Neural progenitor cell (in vitro differentiated cells): ENCODE measurements at regions not wholly inside any gene's neighbourhood (a gene's known extent, or its start where the extent isn't known, plus 50 kb on each side); places are given as distances from the start of the nearest gene placed in this dataset.

Experiments used
- DNase-seq: peaks from one replicate; pipeline ENCODE4 v3.0.0-alpha.2; 2016; ENCODE audit warnings: low spot score
- H2AFZ ChIP-seq: fragments of 200-600 bp; sonication (generic); replicated peaks from 2 replicates; pipeline ENCODE4 v1.6.1; 2016; ENCODE audit warnings: antibody characterized with exemption
- H3F3A ChIP-seq: fragments of 200-600 bp; sonication (generic); 2 replicates; pipeline ENCODE4 v1.6.1; 2016; ENCODE audit warnings: antibody characterized with exemption, low read depth
- H3K27ac ChIP-seq: fragments of 200-600 bp; sonication (generic); 2 replicates; pipeline ENCODE4 v1.5.1; 2016; ENCODE audit warnings: mild to moderate bottlenecking
- H3K27me3 ChIP-seq: fragments of 200-600 bp; sonication (generic); 2 replicates; pipeline ENCODE4 v1.6.1; 2016; ENCODE audit warnings: mild to moderate bottlenecking, moderate library complexity
- H3K36me3 ChIP-seq: fragments of 200-600 bp; sonication (generic); 2 replicates; pipeline ENCODE4 v1.5.1; 2016
- H3K4me1 ChIP-seq: fragments of 200-600 bp; sonication (generic); 2 replicates; pipeline ENCODE4 v1.6.1; 2016; ENCODE audit warnings: mixed run types
- H3K4me2 ChIP-seq: fragments of 200-600 bp; sonication (generic); 2 replicates; pipeline ENCODE4 v1.6.1; 2016
- H3K4me3 ChIP-seq: fragments of 200-600 bp; sonication (generic); 2 replicates; pipeline ENCODE4 v1.5.1; 2016
- H3K79me2 ChIP-seq: fragments of 200-600 bp; sonication (generic); 2 replicates; pipeline ENCODE4 v1.6.1; 2016; ENCODE audit warnings: low read depth
- H3K9ac ChIP-seq: fragments of 200-600 bp; sonication (generic); 2 replicates; pipeline ENCODE4 v1.6.1; 2016
- H3K9me3 ChIP-seq: fragments of 200-600 bp; sonication (generic); 2 replicates; pipeline ENCODE4 v1.5.1; 2016; ENCODE audit warnings: low read depth
- H4K20me1 ChIP-seq: fragments of 200-600 bp; sonication (generic); 2 replicates; pipeline ENCODE4 v1.6.1; 2016; ENCODE audit warnings: low read depth
- H3K27ac Mint-ChIP-seq: 3 replicates; pipeline ENCODE4 v1.8.0; 2021; ENCODE audit warnings: mixed read lengths
- H3K27me3 Mint-ChIP-seq: 2 replicates; pipeline ENCODE4 v1.8.0; 2022; ENCODE audit warnings: low read depth, mild to moderate bottlenecking, inconsistent platforms, moderate library complexity, mixed read lengths; ENCODE audit not compliant: insufficient read depth
- H3K36me3 Mint-ChIP-seq: 3 replicates; pipeline ENCODE4 v1.8.0; 2021; ENCODE audit warnings: mixed read lengths
- H3K4me1 Mint-ChIP-seq: 3 replicates; pipeline ENCODE4 v1.8.0; 2021; ENCODE audit warnings: mixed read lengths
- H3K4me3 Mint-ChIP-seq: 3 replicates; pipeline ENCODE4 v1.8.0; 2021; ENCODE audit warnings: mild to moderate bottlenecking, moderate library complexity, mixed read lengths
- H3K9me3 Mint-ChIP-seq: 3 replicates; pipeline ENCODE4 v1.8.0; 2020; ENCODE audit warnings: mixed read lengths
- EZH2 ChIP-seq: fragments of 200-600 bp; sonication (generic); IDR thresholded peaks from 2 replicates; pipeline ENCODE4 v1.6.1; 2017; ENCODE audit warnings: antibody characterized with exemption, mild to moderate bottlenecking, moderate library complexity
- EZH2phosphoT487 ChIP-seq: fragments of 200-600 bp; sonication (generic); IDR thresholded peaks from 2 replicates; pipeline ENCODE4 v1.6.1; 2017; ENCODE audit warnings: antibody characterized with exemption
- TF ChIP-seq, protein P1 (sequence below): fragments of 200-600 bp; sonication (generic); IDR thresholded peaks from 2 replicates; pipeline ENCODE4 v1.5.1; 2017; ENCODE audit warnings: antibody characterized with exemption, mild to moderate bottlenecking

DNA sequence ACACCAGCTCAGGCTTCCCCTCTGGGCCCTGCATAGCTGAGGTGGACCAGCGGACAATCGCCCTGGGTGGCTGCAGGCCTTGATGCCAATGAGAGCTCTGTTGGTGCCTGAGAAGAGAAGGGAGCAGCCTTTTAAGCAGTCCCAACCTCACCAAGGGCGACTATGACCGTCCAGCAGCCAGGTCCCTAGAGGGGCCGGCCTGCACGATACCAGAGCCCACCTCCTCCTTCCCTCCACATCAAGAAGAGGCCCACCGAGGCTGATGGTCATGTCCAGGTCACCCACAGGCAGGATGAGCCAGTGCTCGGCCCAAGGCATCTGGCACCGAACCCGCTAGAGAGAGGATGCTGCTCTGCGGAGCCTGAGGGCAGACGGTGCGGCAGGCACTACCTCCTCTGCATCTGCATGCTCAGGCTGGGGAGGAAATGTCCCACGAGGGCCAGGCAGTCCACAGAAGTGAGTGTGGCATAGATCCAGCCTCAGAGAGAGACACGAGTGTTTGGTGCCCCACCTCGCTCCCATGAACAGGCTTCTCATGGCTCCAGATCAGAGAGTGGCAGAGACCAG is 219.4 kb downstream of the TUBA3C start:
- Histone ChIP-seq H3K4me1 (no peaks in the 10 kb centered on the region), H3K9ac (no peak overlapping the region), H3K9me3 (peaks cover 8% of the 10 kb centered on the region), H4K20me1 (no peaks in the 10 kb centered on the region), H3K36me3 (no peaks in the 10 kb centered on the region), H2AFZ (no peak overlapping the region), H3F3A (no peaks in the 10 kb centered on the region), H3K27ac (no peak overlapping the region), H3K27me3 (no peaks in the 10 kb centered on the region), H3K79me2 (no peaks in the 10 kb centered on the region), H3K4me2 (no peak overlapping the region), H3K4me3 (no peak overlapping the region)
- Mint-ChIP-seq H3K4me1 (no peaks in the 10 kb centered on the region), H3K27me3 (no peaks in the 10 kb centered on the region), H3K27ac (no peak overlapping the region), H3K9me3 (peaks cover 58% of the 10 kb centered on the region), H3K4me3 (no peak overlapping the region), H3K36me3 (no peaks in the 10 kb centered on the region)
- DNase-seq, result no peak
- no peak for TF ChIP-seq EZH2
- TF ChIP-seq, protein P1, sequence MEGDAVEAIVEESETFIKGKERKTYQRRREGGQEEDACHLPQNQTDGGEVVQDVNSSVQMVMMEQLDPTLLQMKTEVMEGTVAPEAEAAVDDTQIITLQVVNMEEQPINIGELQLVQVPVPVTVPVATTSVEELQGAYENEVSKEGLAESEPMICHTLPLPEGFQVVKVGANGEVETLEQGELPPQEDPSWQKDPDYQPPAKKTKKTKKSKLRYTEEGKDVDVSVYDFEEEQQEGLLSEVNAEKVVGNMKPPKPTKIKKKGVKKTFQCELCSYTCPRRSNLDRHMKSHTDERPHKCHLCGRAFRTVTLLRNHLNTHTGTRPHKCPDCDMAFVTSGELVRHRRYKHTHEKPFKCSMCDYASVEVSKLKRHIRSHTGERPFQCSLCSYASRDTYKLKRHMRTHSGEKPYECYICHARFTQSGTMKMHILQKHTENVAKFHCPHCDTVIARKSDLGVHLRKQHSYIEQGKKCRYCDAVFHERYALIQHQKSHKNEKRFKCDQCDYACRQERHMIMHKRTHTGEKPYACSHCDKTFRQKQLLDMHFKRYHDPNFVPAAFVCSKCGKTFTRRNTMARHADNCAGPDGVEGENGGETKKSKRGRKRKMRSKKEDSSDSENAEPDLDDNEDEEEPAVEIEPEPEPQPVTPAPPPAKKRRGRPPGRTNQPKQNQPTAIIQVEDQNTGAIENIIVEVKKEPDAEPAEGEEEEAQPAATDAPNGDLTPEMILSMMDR, result no peak
- TF ChIP-seq EZH2phosphoT487, result no peak

DNA sequence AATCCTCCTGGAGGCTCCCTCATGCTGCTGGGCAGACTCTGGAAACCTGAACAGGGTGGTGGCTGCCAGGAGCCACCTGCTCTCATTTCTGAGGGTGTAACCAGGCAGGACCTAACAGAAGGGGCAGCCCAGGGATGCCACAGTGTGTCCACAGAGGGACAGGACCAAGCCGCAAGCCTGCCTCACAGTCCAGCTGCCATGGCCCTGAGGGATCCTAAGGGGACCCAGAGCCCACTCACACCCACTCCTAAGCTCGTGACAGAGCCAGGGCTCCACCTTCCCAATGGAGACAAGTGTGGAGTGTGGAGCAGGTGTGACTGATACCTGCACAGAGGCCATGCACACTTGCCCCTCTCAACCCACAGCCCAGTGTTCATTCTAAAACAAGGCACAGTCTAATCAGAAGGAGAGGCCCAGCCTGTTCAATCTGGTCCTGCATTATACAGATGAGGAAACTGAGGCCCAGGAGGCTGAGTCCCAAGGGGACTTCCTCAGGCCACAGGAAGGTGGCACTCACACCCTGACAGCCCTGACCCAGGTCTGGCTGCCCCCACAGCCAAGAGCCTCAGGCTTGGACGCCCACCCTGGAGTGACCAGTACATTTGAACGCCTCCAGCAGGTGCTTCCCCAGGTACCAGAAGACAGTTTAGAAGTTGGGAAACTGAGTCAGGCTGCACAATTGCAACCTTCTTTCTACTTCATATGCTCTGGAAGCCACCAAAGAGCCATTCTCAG is 220.1 kb downstream of the TUBA3C start:
- Mint-ChIP-seq H3K9me3 (peaks cover 61% of the 10 kb centered on the region), H3K27ac (no peak overlapping the region), H3K36me3 (no peaks in the 10 kb centered on the region), H3K27me3 (no peaks in the 10 kb centered on the region), H3K4me1 (no peaks in the 10 kb centered on the region), H3K4me3 (no peak overlapping the region)
- Histone ChIP-seq H4K20me1 (no peaks in the 10 kb centered on the region), H3K4me3 (no peak overlapping the region), H3K27me3 (no peaks in the 10 kb centered on the region), H3K9me3 (peaks cover 13% of the 10 kb centered on the region), H3F3A (no peaks in the 10 kb centered on the region), H3K36me3 (no peaks in the 10 kb centered on the region), H3K4me1 (no peaks in the 10 kb centered on the region), H3K27ac (no peak overlapping the region), H3K79me2 (no peaks in the 10 kb centered on the region), H3K4me2 (no peak overlapping the region), H3K9ac (no peak overlapping the region), H2AFZ (no peak overlapping the region)
- no peak for DNase-seq
- no peak for TF ChIP-seq EZH2
- TF ChIP-seq, protein P1, result no peak
- TF ChIP-seq EZH2phosphoT487, result no peak

DNA sequence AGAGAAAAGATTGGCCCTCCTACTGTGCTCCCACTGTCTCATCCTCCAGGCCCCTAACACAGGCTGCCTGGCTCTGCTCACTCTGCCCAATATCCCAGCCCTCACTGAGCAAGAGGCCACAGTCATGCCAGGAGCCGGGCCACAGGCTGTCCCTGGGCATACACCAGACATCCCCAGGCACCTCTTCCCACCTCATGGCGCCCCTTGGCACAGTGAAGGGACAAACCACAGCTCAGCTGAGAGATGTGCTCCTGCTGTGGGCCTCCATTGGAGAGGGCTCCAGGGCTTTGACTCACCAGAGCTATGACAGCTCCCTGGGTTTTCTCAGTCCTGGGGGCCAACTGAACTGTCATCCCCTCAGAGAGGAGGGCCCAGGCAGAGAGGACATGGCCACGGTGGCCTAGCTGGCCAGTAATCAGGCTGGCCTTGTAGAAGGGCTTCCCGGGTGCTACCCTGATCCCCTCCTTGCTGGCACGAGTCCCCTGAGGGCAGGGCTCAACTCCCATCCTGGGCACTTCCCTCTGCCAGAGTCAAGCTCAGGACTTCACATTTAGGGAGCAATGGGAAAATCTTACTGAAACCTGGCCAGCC is 220.9 kb downstream of the TUBA3C start:
- H3K9me3 ChIP-seq, result peaks cover 11% of the 10 kb centered on the region

More for the DNA sequence above, 220.9 kb downstream of the TUBA3C start:
- Histone ChIP-seq H3K4me1 (no peaks in the 10 kb centered on the region), H3K9ac (no peak overlapping the region), H3K4me2 (no peak overlapping the region), H3K79me2 (no peaks in the 10 kb centered on the region), H4K20me1 (no peaks in the 10 kb centered on the region), H3F3A (no peaks in the 10 kb centered on the region), H3K27ac (no peak overlapping the region), H2AFZ (no peak overlapping the region), H3K36me3 (no peaks in the 10 kb centered on the region), H3K4me3 (no peak overlapping the region), H3K27me3 (no peaks in the 10 kb centered on the region)
- H3K9me3 Mint-ChIP-seq, result peaks cover 61% of the 10 kb centered on the region
- no peaks in the 10 kb centered on the region for H3K36me3 Mint-ChIP-seq
- no peak for DNase-seq
- no peak overlapping the region for H3K4me3 Mint-ChIP-seq
- no peak overlapping the region for H3K27ac Mint-ChIP-seq
- no peaks in the 10 kb centered on the region for H3K27me3 Mint-ChIP-seq
- no peaks in the 10 kb centered on the region for H3K4me1 Mint-ChIP-seq
- TF ChIP-seq EZH2 (no peak), EZH2phosphoT487 (no peak)
- TF ChIP-seq, protein P1, result no peak
